ENCODE measurements at regions not wholly inside any gene's neighbourhood (a gene's known extent, or its start where the extent isn't known, plus 50 kb on each side); places are given as distances from the start of the nearest gene placed in this dataset.

DNA sequence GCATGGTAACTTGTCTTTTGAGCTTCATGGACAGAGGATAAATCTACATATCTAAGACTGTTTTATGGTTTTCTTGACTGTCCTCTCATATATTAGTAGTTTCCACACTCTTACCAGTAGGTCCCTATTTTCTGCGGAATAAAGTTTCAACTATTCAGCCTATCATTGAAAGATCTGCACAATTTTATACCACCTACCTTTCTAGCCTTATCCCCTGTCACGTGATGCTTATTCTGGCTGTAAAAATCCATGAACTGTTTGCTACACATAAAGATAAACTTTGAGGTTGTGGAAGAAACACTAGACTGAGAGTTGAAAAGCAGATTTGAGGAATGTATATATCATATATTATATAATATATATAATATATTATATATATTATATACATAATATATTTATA, 423.8 kb downstream of the TENT5A start:
- TF ChIP-seq, protein P1, sequence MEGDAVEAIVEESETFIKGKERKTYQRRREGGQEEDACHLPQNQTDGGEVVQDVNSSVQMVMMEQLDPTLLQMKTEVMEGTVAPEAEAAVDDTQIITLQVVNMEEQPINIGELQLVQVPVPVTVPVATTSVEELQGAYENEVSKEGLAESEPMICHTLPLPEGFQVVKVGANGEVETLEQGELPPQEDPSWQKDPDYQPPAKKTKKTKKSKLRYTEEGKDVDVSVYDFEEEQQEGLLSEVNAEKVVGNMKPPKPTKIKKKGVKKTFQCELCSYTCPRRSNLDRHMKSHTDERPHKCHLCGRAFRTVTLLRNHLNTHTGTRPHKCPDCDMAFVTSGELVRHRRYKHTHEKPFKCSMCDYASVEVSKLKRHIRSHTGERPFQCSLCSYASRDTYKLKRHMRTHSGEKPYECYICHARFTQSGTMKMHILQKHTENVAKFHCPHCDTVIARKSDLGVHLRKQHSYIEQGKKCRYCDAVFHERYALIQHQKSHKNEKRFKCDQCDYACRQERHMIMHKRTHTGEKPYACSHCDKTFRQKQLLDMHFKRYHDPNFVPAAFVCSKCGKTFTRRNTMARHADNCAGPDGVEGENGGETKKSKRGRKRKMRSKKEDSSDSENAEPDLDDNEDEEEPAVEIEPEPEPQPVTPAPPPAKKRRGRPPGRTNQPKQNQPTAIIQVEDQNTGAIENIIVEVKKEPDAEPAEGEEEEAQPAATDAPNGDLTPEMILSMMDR (IDR thresholded peaks at IDR 0.05): no peak
- no peak for TF ChIP-seq POLR2AphosphoS5 (IDR thresholded peaks at IDR 0.05; ENCODE audit: insufficient read depth in 1 of 2, low read depth in 1 of 2)
